Vagina (tissue), 2 donors: ENCODE measurements at regions not wholly inside any gene's neighbourhood (a gene's known extent, or its start where the extent isn't known, plus 50 kb on each side); places are given as distances from the start of the nearest gene placed in this dataset.
"Not testable (repeated sequence)": the region's sequence is repeated elsewhere in the genome, so short reads cannot be mapped to it uniquely, and the experiment has no call there.

Source experiments
- DNase-seq, 2 donors: peaks; one replicate each; pipeline ENCODE4 v3.0.0-alpha.2; 2017; ENCODE audit errors: extremely low spot score in 2 of 2
- H3K27ac ChIP-seq: fragments of 200-600 bp; sonication (generic); one replicate; pipeline ENCODE4 v1.5.1; 2019
- H3K27me3 ChIP-seq: fragments of 200-600 bp; sonication (generic); one replicate; pipeline ENCODE4 v1.5.1; 2019
- H3K36me3 ChIP-seq, 2 donors: fragments of 200-600 bp; sonication (generic); one replicate each; pipeline ENCODE4 v1.5.1; 2017 to 2019
- H3K4me1 ChIP-seq: fragments of 200-600 bp; sonication (generic); one replicate; pipeline ENCODE4 v1.5.1; 2019
- H3K4me3 ChIP-seq, 2 donors: fragments of 200-600 bp; sonication (generic); 1 replicate in 1 of 2; 2 replicates in 1 of 2; pipeline ENCODE4 v1.5.1; 2016 to 2019
- H3K9me3 ChIP-seq: fragments of 200-600 bp; sonication (generic); one replicate; pipeline ENCODE4 v1.5.1; 2019
- CTCF ChIP-seq, 3 experiments: fragments of 450-650 bp in 2 of 3; fragments of 200-600 bp in 1 of 3; sonication (generic) in 1 of 3; IDR thresholded peaks; one replicate each; pipeline ENCODE4 v1.5.1; 2017 to 2019; ENCODE audit warnings: antibody characterized with exemption in 3 of 3, mild to moderate bottlenecking in 2 of 3, moderate library complexity in 2 of 3
- POLR2A ChIP-seq, 2 donors: fragments of 450-650 bp; IDR thresholded peaks; one replicate each; pipeline ENCODE4 v1.6.1; 2017; ENCODE audit warnings: antibody characterized with exemption in 2 of 2, mild to moderate bottlenecking in 2 of 2, moderate library complexity in 2 of 2
- POLR2AphosphoS5 ChIP-seq, 2 donors: sonication (generic); formaldehyde crosslinking; IDR thresholded peaks; one replicate each; pipeline ENCODE4 v1.9.0; 2017; ENCODE audit warnings: antibody characterized with exemption in 2 of 2, mild to moderate bottlenecking in 2 of 2, low read depth in 1 of 2; ENCODE audit not compliant: insufficient read depth in 1 of 2
- intact Hi-C: fragments of 100-400 bp; cut with DNase I; formaldehyde crosslinking; loops from one replicate; pipeline ENCODE4 v1.15.1; 2023

- Histone ChIP-seq H3K27ac (no peak overlapping the region), H3K4me1 (no peaks in the 10 kb centered on the region), H3K36me3 (no peaks in the 10 kb centered on the region), H3K9me3 (no peaks in the 10 kb centered on the region), H3K27me3 (no peaks in the 10 kb centered on the region), H3K4me3 (no peak overlapping the region)
- DNase-seq, result no peak
- TF ChIP-seq CTCF (IDR thresholded peaks at IDR 0.05) (no peak), POLR2AphosphoS5 (IDR thresholded peaks at IDR 0.05; ENCODE audit: insufficient read depth in 1 of 2, low read depth in 1 of 2) (no peak), POLR2A (IDR thresholded peaks at IDR 0.05) (no peak)
- intact Hi-C loops, result no loop called here
These were observed 120.1 kb upstream of the GNAI1 start for GRCh38 chr7:80014511-80014910.

- no peak for DNase-seq
- H3K9me3 ChIP-seq, result no peaks in the 10 kb centered on the region
- no peaks in the 10 kb centered on the region for H3K27me3 ChIP-seq
- H3K4me3 ChIP-seq, result no peak overlapping the region
- TF ChIP-seq POLR2AphosphoS5 (IDR thresholded peaks at IDR 0.05; ENCODE audit: insufficient read depth in 1 of 2, low read depth in 1 of 2) (no peak), POLR2A (IDR thresholded peaks at IDR 0.05) (no peak), CTCF (IDR thresholded peaks at IDR 0.05) (no peak)
- no peaks in the 10 kb centered on the region for H3K36me3 ChIP-seq
- H3K27ac ChIP-seq, result no peak overlapping the region
- no peaks in the 10 kb centered on the region for H3K4me1 ChIP-seq
- intact Hi-C loops, result no loop called here
These were observed 126.6 kb upstream of the GNAI1 start for GRCh38 chr7:80008039-80008438.

- intact Hi-C loops, result no loop called here
These were observed 131.8 kb upstream of the GNAI1 start for GRCh38 chr7:80002865-80003264.

GRCh38 chr7:79998363-79998762 lies 136.3 kb upstream of the GNAI1 start:
- H3K27ac ChIP-seq, result no peak overlapping the region
- no peaks in the 10 kb centered on the region for H3K27me3 ChIP-seq
- no peaks in the 10 kb centered on the region for H3K9me3 ChIP-seq
- H3K4me1 ChIP-seq, result no peaks in the 10 kb centered on the region
- no peak for DNase-seq
- no peaks in the 10 kb centered on the region for H3K36me3 ChIP-seq
- TF ChIP-seq POLR2AphosphoS5 (IDR thresholded peaks at IDR 0.05; ENCODE audit: insufficient read depth in 1 of 2, low read depth in 1 of 2) (no peak), CTCF (IDR thresholded peaks at IDR 0.05) (no peak), POLR2A (IDR thresholded peaks at IDR 0.05) (no peak)
- intact Hi-C loops, result no loop called here
- no peak overlapping the region for H3K4me3 ChIP-seq

More at GRCh38 chr7:80002865-80003264, 131.8 kb upstream of the GNAI1 start:
- Histone ChIP-seq H3K27ac (no peak overlapping the region), H3K4me1 (no peaks in the 10 kb centered on the region), H3K27me3 (no peaks in the 10 kb centered on the region), H3K4me3 (no peak overlapping the region), H3K36me3 (no peaks in the 10 kb centered on the region), H3K9me3 (no peaks in the 10 kb centered on the region)
- TF ChIP-seq CTCF (IDR thresholded peaks at IDR 0.05) (no peak), POLR2AphosphoS5 (IDR thresholded peaks at IDR 0.05; ENCODE audit: insufficient read depth in 1 of 2, low read depth in 1 of 2) (no peak), POLR2A (IDR thresholded peaks at IDR 0.05) (no peak)
- DNase-seq, result no peak

GRCh38 chr7:79997345-79997744 lies 137.3 kb upstream of the GNAI1 start:
- no peak overlapping the region for H3K4me3 ChIP-seq
- no peak for TF ChIP-seq POLR2AphosphoS5 (IDR thresholded peaks at IDR 0.05; ENCODE audit: insufficient read depth in 1 of 2, low read depth in 1 of 2)
- no peak for TF ChIP-seq CTCF (IDR thresholded peaks at IDR 0.05)
- TF ChIP-seq POLR2A (IDR thresholded peaks at IDR 0.05), result no peak
- H3K9me3 ChIP-seq, result no peaks in the 10 kb centered on the region
- no peaks in the 10 kb centered on the region for H3K36me3 ChIP-seq
- H3K27me3 ChIP-seq, result no peaks in the 10 kb centered on the region
- H3K27ac ChIP-seq, result no peak overlapping the region
- no peak for DNase-seq
- intact Hi-C loops, result no loop called here
- H3K4me1 ChIP-seq, result no peaks in the 10 kb centered on the region

GRCh38 chr7:79995741-79996140 lies 138.9 kb upstream of the GNAI1 start:
- intact Hi-C loops, DNase-seq, H3K4me1 ChIP-seq: not testable (repeated sequence)

More at GRCh38 chr7:79995741-79996140, 138.9 kb upstream of the GNAI1 start:
- H3K27ac ChIP-seq, H3K4me3 ChIP-seq, H3K9me3 ChIP-seq, H3K27me3 ChIP-seq, H3K36me3 ChIP-seq: not testable (repeated sequence)
